ENCODE measurements at regions not wholly inside any gene's neighbourhood (a gene's known extent, or its start where the extent isn't known, plus 50 kb on each side); places are given as distances from the start of the nearest gene placed in this dataset.

DNA sequence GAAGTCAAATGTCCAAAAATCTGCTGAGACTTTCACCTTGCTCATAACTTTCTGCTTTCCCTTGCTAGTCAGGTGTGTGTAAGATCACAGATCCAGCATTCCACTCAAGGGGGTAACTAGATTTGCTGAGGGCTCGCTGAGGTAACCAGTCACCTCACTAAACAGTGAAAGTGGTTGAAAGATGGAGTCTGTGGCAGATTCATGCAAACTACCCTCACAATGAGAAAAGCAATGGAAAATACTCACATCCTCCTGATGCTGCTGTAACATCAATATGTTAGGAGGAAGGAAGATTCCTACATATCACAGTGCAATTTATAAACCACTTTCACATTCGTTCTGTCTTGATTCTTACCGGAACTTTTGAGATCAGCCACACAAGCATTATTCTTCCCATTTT lies 174.3 kb upstream of the BCL6 start:
- Histone ChIP-seq H3K27ac (no peak overlapping the region), H3K4me3 (no peak overlapping the region), H3K4me1 (peaks cover 0 to 7% of the 10 kb centered on the region in 2 donors), H3K9me3 (peaks cover 1 to 4% of the 10 kb centered on the region in 2 donors), H3K27me3 (no peaks in the 10 kb centered on the region), H3K36me3 (no peaks in the 10 kb centered on the region)
- TF ChIP-seq, protein P1, sequence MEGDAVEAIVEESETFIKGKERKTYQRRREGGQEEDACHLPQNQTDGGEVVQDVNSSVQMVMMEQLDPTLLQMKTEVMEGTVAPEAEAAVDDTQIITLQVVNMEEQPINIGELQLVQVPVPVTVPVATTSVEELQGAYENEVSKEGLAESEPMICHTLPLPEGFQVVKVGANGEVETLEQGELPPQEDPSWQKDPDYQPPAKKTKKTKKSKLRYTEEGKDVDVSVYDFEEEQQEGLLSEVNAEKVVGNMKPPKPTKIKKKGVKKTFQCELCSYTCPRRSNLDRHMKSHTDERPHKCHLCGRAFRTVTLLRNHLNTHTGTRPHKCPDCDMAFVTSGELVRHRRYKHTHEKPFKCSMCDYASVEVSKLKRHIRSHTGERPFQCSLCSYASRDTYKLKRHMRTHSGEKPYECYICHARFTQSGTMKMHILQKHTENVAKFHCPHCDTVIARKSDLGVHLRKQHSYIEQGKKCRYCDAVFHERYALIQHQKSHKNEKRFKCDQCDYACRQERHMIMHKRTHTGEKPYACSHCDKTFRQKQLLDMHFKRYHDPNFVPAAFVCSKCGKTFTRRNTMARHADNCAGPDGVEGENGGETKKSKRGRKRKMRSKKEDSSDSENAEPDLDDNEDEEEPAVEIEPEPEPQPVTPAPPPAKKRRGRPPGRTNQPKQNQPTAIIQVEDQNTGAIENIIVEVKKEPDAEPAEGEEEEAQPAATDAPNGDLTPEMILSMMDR (IDR thresholded peaks at IDR 0.05): no peak
- no peak for DNase-seq (ENCODE audit: low spot score)

- H3K4me3 ChIP-seq: no peak overlapping the region
- TF ChIP-seq, protein P1 (IDR thresholded peaks at IDR 0.05): no peak
These were observed 174.8 kb upstream of the BCL6 start for GRCh38 chr3:187920030-187920429.

DNA sequence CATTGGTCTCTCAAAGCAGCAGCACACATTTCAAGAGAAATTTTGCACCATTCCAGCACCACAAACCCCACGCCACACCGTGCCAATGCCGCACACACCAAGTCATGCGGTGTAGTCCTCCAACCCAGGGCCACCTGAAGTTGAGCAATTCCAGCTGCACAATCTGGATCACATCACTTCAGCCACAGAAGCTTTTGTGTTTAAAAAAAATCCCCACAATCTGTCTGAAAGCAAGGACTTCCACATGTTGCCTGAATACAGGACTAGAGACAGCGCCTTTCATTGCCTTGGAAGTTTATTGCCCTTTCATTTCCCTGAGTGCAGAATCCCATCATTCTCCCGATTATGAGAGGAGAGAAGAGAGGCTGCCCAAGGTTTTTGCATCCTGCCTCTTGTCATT lies 175.6 kb upstream of the BCL6 start:
- peaks cover 3 to 8% of the 10 kb centered on the region in 2 donors for H3K9me3 ChIP-seq
- TF ChIP-seq, protein P1 (IDR thresholded peaks at IDR 0.05): no peak
- no peak overlapping the region for H3K27ac ChIP-seq
- no peak overlapping the region for H3K4me3 ChIP-seq
- no peak for DNase-seq (ENCODE audit: low spot score)
- no peaks in the 10 kb centered on the region for H3K27me3 ChIP-seq
- H3K36me3 ChIP-seq: no peaks in the 10 kb centered on the region
- peaks cover 0 to 7% of the 10 kb centered on the region in 2 donors for H3K4me1 ChIP-seq

More at GRCh38 chr3:187920030-187920429, 174.8 kb upstream of the BCL6 start:
- Histone ChIP-seq H3K27ac (no peak overlapping the region), H3K9me3 (peaks cover 3 to 8% of the 10 kb centered on the region in 2 donors), H3K4me1 (peaks cover 0 to 7% of the 10 kb centered on the region in 2 donors), H3K36me3 (no peaks in the 10 kb centered on the region), H3K27me3 (no peaks in the 10 kb centered on the region)
- DNase-seq (ENCODE audit: low spot score): no peak

GRCh38 chr3:187921391-187922074 lies 176.3 kb upstream of the BCL6 start:
- no peaks in the 10 kb centered on the region for H3K36me3 ChIP-seq
- DNase-seq (ENCODE audit: low spot score): no peak
- H3K27me3 ChIP-seq: no peaks in the 10 kb centered on the region
- H3K4me1 ChIP-seq: peaks cover 0 to 7% of the 10 kb centered on the region in 2 donors
- H3K4me3 ChIP-seq: no peak overlapping the region
- no peak overlapping the region for H3K27ac ChIP-seq
- H3K9me3 ChIP-seq: peaks cover 3 to 8% of the 10 kb centered on the region in 2 donors
- TF ChIP-seq, protein P1 (IDR thresholded peaks at IDR 0.05): no peak

DNA sequence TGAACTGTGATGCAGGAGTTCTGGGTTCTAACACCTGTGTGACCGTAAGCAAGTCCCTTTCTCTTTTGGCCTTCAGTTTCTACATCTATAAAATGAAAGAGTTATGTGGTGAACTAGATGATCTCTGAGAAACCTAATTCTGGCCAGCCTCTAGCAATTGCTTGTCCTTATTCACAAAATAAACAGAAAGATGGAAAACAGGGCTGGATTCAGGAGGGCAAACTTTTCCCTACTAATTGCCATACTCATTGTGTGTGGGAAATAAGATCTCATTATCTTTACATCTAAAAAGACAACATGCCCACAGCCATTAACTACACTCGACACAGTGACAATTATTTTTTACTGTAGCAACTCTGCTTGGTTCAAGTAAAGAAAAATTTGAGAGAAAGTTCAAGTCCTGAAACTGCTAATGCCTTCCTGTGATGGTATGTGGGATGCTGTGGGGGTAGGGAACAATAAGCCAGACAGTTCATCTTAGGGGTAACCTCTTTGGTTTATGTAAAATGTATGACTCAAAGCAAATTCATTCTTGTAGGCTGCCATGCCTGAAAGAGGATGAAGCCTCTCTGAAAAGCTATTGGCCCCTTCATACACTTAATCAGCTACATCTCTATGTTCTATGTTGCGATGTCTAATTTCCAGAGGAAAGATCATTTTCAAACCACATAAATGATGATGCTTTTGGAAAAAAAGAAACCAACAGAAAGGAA lies 177.6 kb upstream of the BCL6 start:
- H3K27ac ChIP-seq: no peak overlapping the region
- TF ChIP-seq, protein P1 (IDR thresholded peaks at IDR 0.05): no peak
- H3K27me3 ChIP-seq: no peaks in the 10 kb centered on the region
- H3K9me3 ChIP-seq: peaks cover 3 to 8% of the 10 kb centered on the region in 2 donors
- H3K4me1 ChIP-seq: peaks cover 0 to 7% of the 10 kb centered on the region in 2 donors
- H3K36me3 ChIP-seq: no peaks in the 10 kb centered on the region
- no peak for DNase-seq (ENCODE audit: low spot score)
- H3K4me3 ChIP-seq: no peak overlapping the region
